ENCODE measurements at regions not wholly inside any gene's neighbourhood (a gene's known extent, or its start where the extent isn't known, plus 50 kb on each side); places are given as distances from the start of the nearest gene placed in this dataset.
A peak's percentile ranks its signal among the peaks of the same experiment; 100 is the strongest.

GRCh38 chr3:188066141-188066540, 87.8 kb upstream of the LPP start:
- H3K36me3 ChIP-seq: no peaks in the 10 kb centered on the region
- H3K9me3 ChIP-seq (ENCODE audit: low read depth): no peaks in the 10 kb centered on the region
- TF ChIP-seq CTCF (IDR thresholded peaks at IDR 0.05; ENCODE audit: low read depth, low read length): no peak

GRCh38 chr3:188067932-188068331, 86.0 kb upstream of the LPP start:
- peak in 1 of 2 donors; percentile 51 for DNase-seq (ENCODE audit: low read depth in 1 of 2, low spot score in 1 of 2)
- Histone ChIP-seq H3K4me1 (ENCODE audit: low read depth) (no peaks in the 10 kb centered on the region), H3K36me3 (no peaks in the 10 kb centered on the region), H3K4me3 (no peak overlapping the region), H3K9me3 (ENCODE audit: low read depth) (no peaks in the 10 kb centered on the region), H3K27me3 (peaks cover 13% of the 10 kb centered on the region), H3K27ac (no peak overlapping the region)
- TF ChIP-seq CTCF (IDR thresholded peaks at IDR 0.05; ENCODE audit: low read depth, low read length): no peak

More at GRCh38 chr3:188066141-188066540, 87.8 kb upstream of the LPP start:
- no peak for DNase-seq (ENCODE audit: low read depth in 1 of 2, low spot score in 1 of 2)
- Histone ChIP-seq H3K4me3 (no peak overlapping the region), H3K27ac (no peak overlapping the region), H3K4me1 (ENCODE audit: low read depth) (no peaks in the 10 kb centered on the region), H3K27me3 (peaks cover 10% of the 10 kb centered on the region)

- no peaks in the 10 kb centered on the region for H3K36me3 ChIP-seq
- no peak for TF ChIP-seq CTCF (IDR thresholded peaks at IDR 0.05; ENCODE audit: low read depth, low read length)
- H3K27me3 ChIP-seq: peaks cover 13% of the 10 kb centered on the region
- DNase-seq (ENCODE audit: low read depth in 1 of 2, low spot score in 1 of 2): no peak
- H3K4me3 ChIP-seq: no peak overlapping the region
- H3K9me3 ChIP-seq (ENCODE audit: low read depth): no peaks in the 10 kb centered on the region
- no peaks in the 10 kb centered on the region for H3K4me1 ChIP-seq (ENCODE audit: low read depth)
- no peak overlapping the region for H3K27ac ChIP-seq
Measured at GRCh38 chr3:188068342-188068741, 85.6 kb upstream of the LPP start.

GRCh38 chr3:188071636-188072035, 82.3 kb upstream of the LPP start:
- H3K27me3 ChIP-seq: peaks cover 13% of the 10 kb centered on the region
- no peaks in the 10 kb centered on the region for H3K9me3 ChIP-seq (ENCODE audit: low read depth)
- no peak overlapping the region for H3K4me3 ChIP-seq
- H3K27ac ChIP-seq: no peak overlapping the region
- DNase-seq (ENCODE audit: low read depth in 1 of 2, low spot score in 1 of 2): no peak
- no peaks in the 10 kb centered on the region for H3K4me1 ChIP-seq (ENCODE audit: low read depth)
- H3K36me3 ChIP-seq: no peaks in the 10 kb centered on the region
- TF ChIP-seq CTCF (IDR thresholded peaks at IDR 0.05; ENCODE audit: low read depth, low read length): no peak

GRCh38 chr3:188076176-188076575, 77.8 kb upstream of the LPP start:
- no peak for TF ChIP-seq CTCF (IDR thresholded peaks at IDR 0.05; ENCODE audit: low read depth, low read length)
- no peaks in the 10 kb centered on the region for H3K36me3 ChIP-seq
- H3K9me3 ChIP-seq (ENCODE audit: low read depth): no peaks in the 10 kb centered on the region

More at GRCh38 chr3:188076176-188076575, 77.8 kb upstream of the LPP start:
- Histone ChIP-seq H3K27ac (no peak overlapping the region), H3K27me3 (peaks cover 8% of the 10 kb centered on the region), H3K4me3 (no peak overlapping the region), H3K4me1 (ENCODE audit: low read depth) (no peaks in the 10 kb centered on the region)
- DNase-seq (ENCODE audit: low read depth in 1 of 2, low spot score in 1 of 2): no peak

Data from cardiac muscle cell (in vitro differentiated cells and primary cell).